GM12872 (cell line): ENCODE measurements at regions not wholly inside any gene's neighbourhood (a gene's known extent, or its start where the extent isn't known, plus 50 kb on each side); places are given as distances from the start of the nearest gene placed in this dataset.

ENCODE experiments used
- TF ChIP-seq, protein P1 (sequence below): IDR thresholded peaks from 3 replicates; pipeline ENCODE4 v1.5.1; 2011; ENCODE audit warnings: low read depth, mild to moderate bottlenecking, low read length, moderate library complexity; ENCODE audit not compliant: insufficient read depth

DNA sequence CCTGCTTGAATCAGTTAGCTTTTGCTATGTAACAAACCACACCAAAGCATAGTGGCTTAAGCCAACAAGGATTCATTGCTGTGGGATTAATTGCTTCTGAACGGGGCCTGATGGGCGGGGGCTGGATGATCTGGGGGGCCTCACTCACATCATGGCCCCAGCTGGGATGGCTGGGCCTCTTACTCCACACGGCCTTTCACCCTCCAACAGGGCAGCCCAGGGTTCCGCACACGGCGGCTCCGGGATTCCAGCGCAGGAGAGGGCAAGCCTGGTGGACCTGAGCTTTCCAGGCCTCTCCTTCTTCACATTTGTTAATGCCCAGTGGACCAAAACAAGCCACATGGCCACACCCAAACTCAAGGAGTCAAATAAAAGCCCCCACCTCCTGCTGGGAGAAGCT is 86.3 kb upstream of the PHLPP1 start:
- TF ChIP-seq, protein P1, sequence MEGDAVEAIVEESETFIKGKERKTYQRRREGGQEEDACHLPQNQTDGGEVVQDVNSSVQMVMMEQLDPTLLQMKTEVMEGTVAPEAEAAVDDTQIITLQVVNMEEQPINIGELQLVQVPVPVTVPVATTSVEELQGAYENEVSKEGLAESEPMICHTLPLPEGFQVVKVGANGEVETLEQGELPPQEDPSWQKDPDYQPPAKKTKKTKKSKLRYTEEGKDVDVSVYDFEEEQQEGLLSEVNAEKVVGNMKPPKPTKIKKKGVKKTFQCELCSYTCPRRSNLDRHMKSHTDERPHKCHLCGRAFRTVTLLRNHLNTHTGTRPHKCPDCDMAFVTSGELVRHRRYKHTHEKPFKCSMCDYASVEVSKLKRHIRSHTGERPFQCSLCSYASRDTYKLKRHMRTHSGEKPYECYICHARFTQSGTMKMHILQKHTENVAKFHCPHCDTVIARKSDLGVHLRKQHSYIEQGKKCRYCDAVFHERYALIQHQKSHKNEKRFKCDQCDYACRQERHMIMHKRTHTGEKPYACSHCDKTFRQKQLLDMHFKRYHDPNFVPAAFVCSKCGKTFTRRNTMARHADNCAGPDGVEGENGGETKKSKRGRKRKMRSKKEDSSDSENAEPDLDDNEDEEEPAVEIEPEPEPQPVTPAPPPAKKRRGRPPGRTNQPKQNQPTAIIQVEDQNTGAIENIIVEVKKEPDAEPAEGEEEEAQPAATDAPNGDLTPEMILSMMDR, result no peak

DNA sequence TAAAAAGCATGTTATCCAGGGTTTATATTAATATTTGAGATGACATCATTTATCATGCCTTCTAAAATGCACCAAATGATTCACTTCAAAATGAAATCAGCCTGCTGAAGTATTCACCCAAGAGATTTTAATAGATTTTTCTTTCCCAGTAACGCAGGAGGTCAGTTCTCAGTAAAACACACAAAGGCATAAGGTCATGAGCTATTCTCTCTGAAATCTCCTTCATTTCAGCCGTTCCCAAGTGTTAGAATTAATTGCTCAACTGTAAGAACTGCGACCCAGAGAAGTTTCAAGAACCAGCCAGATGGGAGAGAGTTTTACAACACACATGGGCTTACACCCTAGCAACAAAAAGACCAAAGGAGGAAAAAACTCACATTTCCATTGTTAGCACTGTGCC is 84.2 kb upstream of the PHLPP1 start:
- TF ChIP-seq, protein P1, result no peak

DNA sequence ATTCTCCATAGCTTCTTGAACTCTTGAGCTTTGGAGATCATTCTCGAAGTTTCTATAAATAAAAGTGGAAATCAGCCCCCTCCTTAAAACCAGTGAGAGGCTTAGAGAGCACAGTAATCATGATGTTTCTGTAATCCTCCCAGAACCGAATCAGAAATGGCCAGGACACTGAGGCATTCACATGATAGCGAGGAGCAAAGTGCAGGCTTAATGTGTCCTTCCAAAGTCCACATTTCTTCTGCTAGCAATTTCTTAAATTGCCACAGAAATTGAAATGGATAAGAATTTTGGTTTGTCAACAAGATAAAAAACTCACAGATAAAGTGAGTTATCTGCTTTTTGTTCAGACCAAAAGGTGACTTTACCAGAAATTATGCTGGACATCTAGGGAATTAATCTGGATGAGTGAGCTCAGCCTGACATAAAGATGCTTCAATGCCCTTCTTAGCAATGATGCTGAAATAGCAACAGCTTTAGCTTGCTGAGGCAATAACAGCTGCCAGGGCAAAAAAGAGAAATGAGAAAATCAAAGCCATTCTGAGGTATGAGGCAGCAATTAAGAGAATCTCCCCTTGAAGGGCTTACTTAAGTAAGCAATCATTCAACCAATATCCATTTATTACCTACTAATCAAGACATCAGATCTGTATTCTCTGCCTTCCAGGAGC is 82.4 kb upstream of the PHLPP1 start:
- TF ChIP-seq, protein P1, result no peak

DNA sequence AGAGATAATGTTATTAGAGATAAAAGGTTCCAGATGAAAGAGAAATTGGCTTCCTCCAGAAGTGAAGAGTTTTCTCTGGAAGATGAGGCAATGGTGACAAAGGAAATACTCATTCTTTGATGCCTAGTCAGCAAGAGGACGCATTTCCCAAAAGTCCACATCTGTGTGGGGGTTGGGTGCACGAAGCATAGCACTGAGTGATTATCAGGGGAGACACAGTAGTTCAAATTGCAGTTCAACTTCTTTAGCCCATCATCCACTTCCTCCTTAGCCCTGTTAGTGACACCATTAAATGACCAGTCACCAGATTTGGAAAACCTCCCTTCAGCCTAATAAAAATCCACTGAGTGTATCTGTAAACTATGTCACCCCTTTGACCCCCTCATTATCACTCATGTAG is 80.9 kb upstream of the PHLPP1 start:
- TF ChIP-seq, protein P1, result no peak

DNA sequence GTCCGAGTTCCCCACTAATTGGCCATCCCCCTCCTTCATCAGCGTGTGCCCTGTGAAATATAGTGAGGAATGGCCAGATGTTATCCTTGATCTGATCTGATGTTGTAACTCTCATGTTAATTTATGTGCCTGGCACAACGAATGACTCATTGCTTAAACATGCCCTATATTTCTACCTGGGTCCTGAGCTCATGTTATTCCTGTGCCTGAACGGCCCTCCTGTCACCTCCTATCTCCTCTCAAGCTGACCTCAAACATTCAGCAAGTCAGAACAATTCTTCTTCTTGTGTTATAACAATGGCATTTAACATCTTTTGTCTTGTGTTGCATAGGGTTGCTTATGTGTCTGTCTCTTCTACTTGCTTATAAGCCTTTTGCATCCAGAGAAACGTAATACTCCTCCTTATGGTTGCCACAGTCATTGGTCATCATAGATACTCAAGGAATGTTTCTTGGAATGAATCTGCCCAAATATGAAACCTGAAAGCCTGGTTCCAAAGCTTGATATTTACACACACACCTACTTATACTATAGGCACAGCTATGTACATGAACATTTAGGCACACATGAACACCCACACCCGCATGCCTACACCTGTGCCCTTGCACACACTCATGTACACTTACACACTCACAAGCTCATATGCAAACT is 80.2 kb upstream of the PHLPP1 start:
- TF ChIP-seq, protein P1, result no peak

DNA sequence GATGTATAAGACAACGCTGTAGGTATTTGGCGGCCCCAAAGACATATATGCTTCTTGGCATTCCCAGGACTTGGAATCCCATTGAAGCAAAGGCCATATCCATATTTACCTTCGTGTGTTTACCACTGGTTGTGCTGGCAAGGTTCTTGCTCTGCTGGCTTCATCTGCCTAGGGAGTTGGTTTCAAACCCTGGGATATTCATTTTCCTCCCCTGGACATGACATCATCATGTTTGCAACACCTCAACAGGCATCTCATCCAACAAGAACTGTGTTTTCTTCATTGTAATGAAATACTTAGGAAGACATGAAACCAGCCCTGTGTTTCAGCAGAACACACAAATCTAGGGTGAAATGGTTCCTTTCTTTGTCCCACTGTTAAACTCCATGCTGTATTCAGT is 77.9 kb upstream of the PHLPP1 start:
- TF ChIP-seq, protein P1, result no peak

DNA sequence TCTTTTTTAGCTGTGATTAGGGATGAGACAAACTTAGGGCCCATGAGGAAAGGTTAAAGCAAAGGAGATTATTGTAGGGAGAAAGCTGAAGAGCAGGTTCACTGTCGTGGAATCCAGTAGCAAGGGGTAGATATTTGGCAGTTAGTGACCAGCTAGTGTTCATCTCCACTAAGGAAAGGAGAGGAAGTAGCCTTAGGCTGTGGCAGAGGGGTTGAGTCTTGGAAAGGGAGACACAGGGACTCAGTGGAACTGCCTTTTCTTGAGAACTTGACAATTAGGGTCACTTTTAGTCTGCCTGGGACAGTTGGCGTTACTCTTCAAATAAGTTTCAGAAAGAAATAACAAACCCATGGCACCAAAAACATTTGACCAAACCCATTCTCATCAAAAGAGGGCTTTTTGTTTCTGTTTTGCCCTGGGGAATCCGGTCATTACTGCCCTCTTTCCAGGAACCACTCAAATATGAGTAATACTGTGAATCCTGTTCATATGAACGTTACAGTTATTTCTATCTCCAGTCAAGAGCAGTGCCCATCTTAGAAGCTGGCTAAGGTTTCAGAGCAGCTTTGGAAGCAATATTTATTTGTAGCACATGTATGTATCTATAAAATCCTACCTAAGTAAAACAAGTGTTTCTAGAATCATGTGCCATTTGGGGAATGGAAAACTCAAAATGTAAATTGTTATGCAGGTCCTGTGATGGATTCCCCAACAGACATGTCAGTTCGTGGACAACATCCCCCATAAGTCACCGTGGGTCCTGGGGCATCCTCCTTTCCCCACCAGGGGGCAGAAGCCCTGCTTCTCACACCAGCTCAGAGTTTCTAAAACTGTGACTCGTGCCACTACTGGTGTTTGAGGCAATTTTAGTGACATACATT is 77.3 kb upstream of the PHLPP1 start:
- TF ChIP-seq, protein P1, result peak; percentile 80
